GM10266 (cell line): ENCODE measurements at regions not wholly inside any gene's neighbourhood (a gene's known extent, or its start where the extent isn't known, plus 50 kb on each side); places are given as distances from the start of the nearest gene placed in this dataset.

Experiments
- DNase-seq: peaks from one replicate; pipeline ENCODE4 v3.0.0; 2012; ENCODE audit errors: extremely low spot score
- CTCF ChIP-seq: IDR thresholded peaks from 2 replicates; pipeline ENCODE4 v1.5.1; 2012; ENCODE audit warnings: mild to moderate bottlenecking, low read depth; ENCODE audit not compliant: control insufficient read depth, insufficient read depth; ENCODE audit errors: missing control alignments

GRCh38 chr1:219428651-219429050, 184.3 kb downstream of the ZC3H11B start:
- no peak for DNase-seq
- TF ChIP-seq CTCF = no peak

- DNase-seq = no peak
- no peak for TF ChIP-seq CTCF
Measured at GRCh38 chr1:219427989-219428388, 184.9 kb downstream of the ZC3H11B start.

DNA sequence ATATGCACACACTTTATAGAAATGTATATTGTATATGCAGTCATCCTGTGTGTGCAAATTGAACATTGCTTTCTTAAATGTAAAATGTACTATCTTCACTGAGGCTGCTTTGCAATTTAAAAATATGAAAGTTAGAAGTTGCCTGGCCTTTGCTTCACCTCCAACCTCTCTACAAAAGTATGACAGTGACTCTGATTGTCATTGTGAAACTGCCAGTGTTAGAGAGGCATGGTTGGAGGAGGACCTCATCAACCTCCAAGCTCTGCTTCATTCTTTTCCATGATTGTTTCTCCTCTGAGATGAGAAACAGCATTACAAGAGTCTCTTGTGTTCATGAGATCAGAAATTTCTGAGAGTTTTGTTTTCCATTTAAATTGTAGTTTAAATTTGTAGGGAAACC, 185.5 kb downstream of the ZC3H11B start:
- TF ChIP-seq CTCF = no peak
- peak; percentile 12 for DNase-seq

- DNase-seq = peak; percentile 25
- TF ChIP-seq CTCF = no peak
Measured at GRCh38 chr1:219422811-219423598, 189.9 kb downstream of the ZC3H11B start.

DNA sequence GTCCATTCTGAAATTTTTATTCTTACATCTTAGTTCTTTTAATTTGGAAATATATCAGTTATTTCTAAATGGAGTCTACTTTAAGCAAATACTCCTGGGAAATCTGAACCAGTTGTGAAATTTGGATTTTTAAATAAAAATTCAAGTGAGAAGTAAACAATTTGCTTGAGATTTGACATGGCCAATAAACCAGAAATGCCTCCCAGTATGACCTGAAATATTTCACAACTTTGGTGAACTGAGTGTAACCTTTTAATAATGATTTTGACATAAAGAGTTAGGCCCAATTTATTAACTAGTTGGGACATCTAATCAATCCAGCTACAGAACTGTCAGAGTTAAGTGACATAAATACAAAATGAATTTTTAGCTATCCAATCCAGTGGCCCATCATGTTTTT, 192.0 kb downstream of the ZC3H11B start:
- DNase-seq = no peak
- TF ChIP-seq CTCF = no peak

DNA sequence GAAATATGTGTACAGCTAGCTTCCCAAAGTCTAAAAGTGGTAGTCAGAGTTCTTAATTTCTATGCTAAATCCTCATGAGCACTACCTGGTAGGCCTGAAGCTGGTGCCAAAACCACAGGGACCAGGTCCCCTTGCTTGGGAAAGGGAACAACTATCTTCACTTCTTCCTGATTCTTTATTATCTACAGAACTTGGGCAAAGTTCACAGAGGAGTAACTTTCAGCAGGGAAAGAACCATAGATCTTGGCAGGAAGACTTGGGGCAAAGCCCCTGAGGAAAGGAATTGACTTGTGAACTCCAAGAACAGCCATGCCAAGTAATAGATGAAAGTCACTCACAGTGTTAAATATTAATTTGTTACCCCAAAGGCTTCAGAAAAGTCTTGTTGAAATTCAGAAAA, 193.0 kb downstream of the ZC3H11B start:
- DNase-seq = no peak
- no peak for TF ChIP-seq CTCF

DNA sequence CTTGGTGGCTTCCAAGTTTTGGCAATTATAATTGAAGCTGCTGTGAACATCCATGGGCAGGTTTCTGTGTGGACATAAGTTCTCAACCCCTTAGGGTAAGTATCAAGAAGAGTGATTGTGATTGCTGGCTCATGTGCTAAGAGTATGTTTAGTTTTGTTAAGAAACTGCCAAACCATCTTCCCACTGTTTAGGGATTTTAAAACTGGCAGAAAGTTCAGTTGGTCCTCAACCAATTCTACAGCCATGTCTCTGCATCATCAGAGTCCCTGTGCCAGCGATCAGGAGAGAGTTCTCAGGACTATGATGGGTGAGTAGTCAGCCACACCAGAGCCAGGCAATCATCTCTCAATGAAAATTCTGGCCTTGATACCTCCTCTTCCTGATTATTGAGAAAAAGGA, 193.8 kb downstream of the ZC3H11B start:
- no peak for DNase-seq
- no peak for TF ChIP-seq CTCF
